Trophoblast cell (in vitro differentiated cells and primary cell): ENCODE measurements at regions not wholly inside any gene's neighbourhood (a gene's known extent, or its start where the extent isn't known, plus 50 kb on each side); places are given as distances from the start of the nearest gene placed in this dataset.

ENCODE experiments used
- DNase-seq, 2 donors: peaks; one replicate each; pipeline ENCODE4 v3.0.0-alpha.2; 2016
- H2AFZ ChIP-seq: 2 replicates; pipeline ENCODE4 v1.6.1; 2013; ENCODE audit warnings: low read length, moderate library complexity, mild to moderate bottlenecking; ENCODE audit not compliant: insufficient read depth, poor library complexity
- H2AK5ac ChIP-seq: 2 replicates; pipeline ENCODE4 v1.6.1; 2013; ENCODE audit warnings: mild to moderate bottlenecking, low read length
- H2BK120ac ChIP-seq: 2 replicates; pipeline ENCODE4 v1.6.1; 2013; ENCODE audit warnings: low read length, mild to moderate bottlenecking, moderate library complexity; ENCODE audit not compliant: insufficient read depth, poor library complexity
- H2BK12ac ChIP-seq: 2 replicates; pipeline ENCODE4 v1.6.1; 2013; ENCODE audit warnings: mild to moderate bottlenecking, low read length, moderate library complexity
- H2BK5ac ChIP-seq: 2 replicates; pipeline ENCODE4 v1.6.1; 2013; ENCODE audit warnings: low read length, low read depth, moderate library complexity, mild to moderate bottlenecking; ENCODE audit not compliant: poor library complexity
- H3K14ac ChIP-seq: 2 replicates; pipeline ENCODE4 v1.6.1; 2013; ENCODE audit warnings: mild to moderate bottlenecking, low read length
- H3K18ac ChIP-seq: 2 replicates; pipeline ENCODE4 v1.6.1; 2013; ENCODE audit warnings: mild to moderate bottlenecking, low read length
- H3K23ac ChIP-seq: 2 replicates; pipeline ENCODE4 v1.6.1; 2013; ENCODE audit warnings: low read length
- H3K27ac ChIP-seq: 2 replicates; pipeline ENCODE4 v1.5.1; 2013; ENCODE audit warnings: low read depth, mild to moderate bottlenecking, inconsistent platforms, low read length, moderate library complexity
- H3K27me3 ChIP-seq: 2 replicates; pipeline ENCODE4 v1.6.1; 2013; ENCODE audit warnings: inconsistent platforms, mild to moderate bottlenecking, low read length, moderate library complexity; ENCODE audit not compliant: insufficient read depth
- H3K36me3 ChIP-seq, 2 experiments: 1 replicate in 1 of 2; 2 replicates in 1 of 2; pipeline ENCODE4 v1.6.1; 2013; ENCODE audit warnings: low read length in 2 of 2, mild to moderate bottlenecking in 2 of 2, moderate library complexity in 1 of 2; ENCODE audit not compliant: insufficient read depth in 2 of 2, control insufficient read depth in 1 of 2
- H3K4ac ChIP-seq: 2 replicates; pipeline ENCODE4 v1.6.1; 2013; ENCODE audit warnings: low read depth, mild to moderate bottlenecking, low read length, moderate library complexity
- H3K4me1 ChIP-seq, 2 experiments: 1 replicate in 1 of 2; 2 replicates in 1 of 2; pipeline ENCODE4 v1.6.1; 2013; ENCODE audit warnings: low read length in 2 of 2, mild to moderate bottlenecking in 2 of 2, moderate library complexity in 1 of 2; ENCODE audit not compliant: insufficient read depth in 2 of 2, control insufficient read depth in 1 of 2
- H3K4me2 ChIP-seq: 2 replicates; pipeline ENCODE4 v1.6.1; 2013; ENCODE audit warnings: inconsistent platforms, mild to moderate bottlenecking, low read length, moderate library complexity
- H3K4me3 ChIP-seq: 2 replicates; pipeline ENCODE4 v1.5.1; 2013; ENCODE audit warnings: mild to moderate bottlenecking, low read depth, low read length, inconsistent platforms
- H3K79me1 ChIP-seq: one replicate; pipeline ENCODE4 v1.6.1; 2013; ENCODE audit warnings: low read length
- H3K79me2 ChIP-seq: 2 replicates; pipeline ENCODE4 v1.6.1; 2013; ENCODE audit warnings: low read length, mild to moderate bottlenecking; ENCODE audit not compliant: control insufficient read depth, insufficient read depth, poor library complexity
- H3K9ac ChIP-seq: 2 replicates; pipeline ENCODE4 v1.6.1; 2013; ENCODE audit warnings: mild to moderate bottlenecking, low read length
- H3K9me3 ChIP-seq: 2 replicates; pipeline ENCODE4 v1.6.1; 2013; ENCODE audit warnings: low read depth, mild to moderate bottlenecking, control low read depth, inconsistent platforms, low read length; ENCODE audit not compliant: insufficient read depth
- H4K12ac ChIP-seq: 2 replicates; pipeline ENCODE4 v1.6.1; 2013; ENCODE audit warnings: low read depth, mild to moderate bottlenecking, low read length, moderate library complexity
- H4K8ac ChIP-seq: 2 replicates; pipeline ENCODE4 v1.6.1; 2013; ENCODE audit warnings: low read depth, mild to moderate bottlenecking, low read length, moderate library complexity
- H4K91ac ChIP-seq: one replicate; pipeline ENCODE4 v1.6.1; 2013; ENCODE audit warnings: low read depth, mild to moderate bottlenecking, low read length, moderate library complexity
- WGBS: extraction: QIAGEN DNeasy Blood & Tissue Kit; methylation state at CpG from one replicate; pipeline ENCODE4 v1.1.7; 2013; ENCODE audit warnings: missing lambda C conversion rate; ENCODE audit not compliant: insufficient read length, insufficient coverage; ENCODE audit errors: extremely low coverage; 5-methylcytosine and 5-hydroxymethylcytosine counted together

- Histone ChIP-seq H2BK5ac (no peak overlapping the region), H2BK12ac (no peak overlapping the region), H3K9ac (no peak overlapping the region), H3K9me3 (peaks cover 1% of the 10 kb centered on the region), H2AFZ (no peak overlapping the region), H3K79me2 (no peaks in the 10 kb centered on the region), H3K14ac (no peak overlapping the region), H4K8ac (no peak overlapping the region), H4K12ac (no peak overlapping the region), H3K18ac (no peak overlapping the region), H3K4me2 (no peak overlapping the region), H3K23ac (no peak overlapping the region), H3K27me3 (no peaks in the 10 kb centered on the region), H2BK120ac (no peak overlapping the region), H3K36me3 (no peaks in the 10 kb centered on the region), H3K79me1 (no peaks in the 10 kb centered on the region), H3K27ac (no peak overlapping the region), H3K4me3 (no peak overlapping the region), H3K4me1 (peaks cover 9 to 13% of the 10 kb centered on the region in 2 experiments), H4K91ac (no peak overlapping the region), H2AK5ac (no peak overlapping the region), H3K4ac (no peak overlapping the region)
- no CpG with 5 or more reads among the region's 3 CpGs for WGBS
- peak; percentile 72 to 78 for DNase-seq
Observed at GRCh38 chr17:65359016-65359415, 202.4 kb downstream of the AXIN2 start.

GRCh38 chr17:65356536-65356935 lies 204.9 kb downstream of the AXIN2 start:
- no peak overlapping the region for H3K23ac ChIP-seq
- H3K79me1 ChIP-seq, result no peaks in the 10 kb centered on the region
- no peak overlapping the region for H4K8ac ChIP-seq
- no peak overlapping the region for H2BK12ac ChIP-seq
- H3K36me3 ChIP-seq, result no peaks in the 10 kb centered on the region
- peaks cover 9 to 13% of the 10 kb centered on the region in 2 experiments for H3K4me1 ChIP-seq
- no peak overlapping the region for H3K4ac ChIP-seq
- H3K4me3 ChIP-seq, result no peak overlapping the region
- no peaks in the 10 kb centered on the region for H3K79me2 ChIP-seq
- H3K9ac ChIP-seq, result no peak overlapping the region
- H4K91ac ChIP-seq, result no peak overlapping the region
- DNase-seq, result no peak
- no peak overlapping the region for H4K12ac ChIP-seq
- H3K27ac ChIP-seq, result no peak overlapping the region
- no peak overlapping the region for H2AFZ ChIP-seq
- no peak overlapping the region for H2BK120ac ChIP-seq
- peaks cover 1% of the 10 kb centered on the region for H3K9me3 ChIP-seq
- no peaks in the 10 kb centered on the region for H3K27me3 ChIP-seq
- no CpG with 5 or more reads among the region's 5 CpGs for WGBS
- no peak overlapping the region for H3K4me2 ChIP-seq
- no peak overlapping the region for H2AK5ac ChIP-seq
- H2BK5ac ChIP-seq, result no peak overlapping the region
- no peak overlapping the region for H3K18ac ChIP-seq
- H3K14ac ChIP-seq, result no peak overlapping the region

GRCh38 chr17:65355246-65355645 lies 206.2 kb downstream of the AXIN2 start:
- Histone ChIP-seq H2BK120ac (no peak overlapping the region), H3K79me1 (no peaks in the 10 kb centered on the region), H3K9me3 (no peaks in the 10 kb centered on the region), H3K18ac (no peak overlapping the region), H3K4ac (no peak overlapping the region), H4K8ac (no peak overlapping the region), H3K27me3 (no peaks in the 10 kb centered on the region), H3K27ac (no peak overlapping the region), H3K36me3 (no peaks in the 10 kb centered on the region), H4K91ac (no peak overlapping the region), H3K4me3 (no peak overlapping the region), H3K4me2 (no peak overlapping the region), H3K4me1 (peaks cover 5 to 6% of the 10 kb centered on the region in 2 experiments), H3K79me2 (no peaks in the 10 kb centered on the region), H2AFZ (no peak overlapping the region), H2AK5ac (no peak overlapping the region), H2BK12ac (no peak overlapping the region), H4K12ac (no peak overlapping the region), H2BK5ac (no peak overlapping the region), H3K9ac (no peak overlapping the region), H3K14ac (no peak overlapping the region), H3K23ac (no peak overlapping the region)
- WGBS, result no CpG with 5 or more reads among the region's 4 CpGs
- DNase-seq, result no peak

GRCh38 chr17:65349916-65350315 lies 211.5 kb downstream of the AXIN2 start:
- H3K18ac ChIP-seq, result no peak overlapping the region
- H3K79me2 ChIP-seq, result no peaks in the 10 kb centered on the region
- no peaks in the 10 kb centered on the region for H3K36me3 ChIP-seq
- H2BK5ac ChIP-seq, result no peak overlapping the region
- no peak overlapping the region for H4K91ac ChIP-seq
- no peaks in the 10 kb centered on the region for H3K27me3 ChIP-seq
- peaks cover 3 to 6% of the 10 kb centered on the region in 2 experiments for H3K4me1 ChIP-seq
- no peak overlapping the region for H3K4me2 ChIP-seq
- no peak overlapping the region for H3K27ac ChIP-seq
- H4K8ac ChIP-seq, result no peak overlapping the region
- H2AK5ac ChIP-seq, result no peak overlapping the region
- no peak overlapping the region for H3K9ac ChIP-seq
- H2BK120ac ChIP-seq, result no peak overlapping the region
- no peak overlapping the region for H3K14ac ChIP-seq
- no peak overlapping the region for H3K23ac ChIP-seq
- H3K4ac ChIP-seq, result no peak overlapping the region
- no peak overlapping the region for H2AFZ ChIP-seq
- H2BK12ac ChIP-seq, result no peak overlapping the region
- H4K12ac ChIP-seq, result no peak overlapping the region
- H3K79me1 ChIP-seq, result no peaks in the 10 kb centered on the region
- H3K9me3 ChIP-seq, result no peaks in the 10 kb centered on the region
- no peak for DNase-seq
- WGBS, result no CpG with 5 or more reads among the region's 1 CpG
- no peak overlapping the region for H3K4me3 ChIP-seq
